ENCODE measurements at regions not wholly inside any gene's neighbourhood (a gene's known extent, or its start where the extent isn't known, plus 50 kb on each side); places are given as distances from the start of the nearest gene placed in this dataset.

GRCh38 chr15:70195587-70196305, 98.0 kb upstream of the TLE3 start:
- no peak for DNase-seq

- no peak for DNase-seq
Measured at GRCh38 chr15:70195171-70195570, 97.5 kb upstream of the TLE3 start.

DNA sequence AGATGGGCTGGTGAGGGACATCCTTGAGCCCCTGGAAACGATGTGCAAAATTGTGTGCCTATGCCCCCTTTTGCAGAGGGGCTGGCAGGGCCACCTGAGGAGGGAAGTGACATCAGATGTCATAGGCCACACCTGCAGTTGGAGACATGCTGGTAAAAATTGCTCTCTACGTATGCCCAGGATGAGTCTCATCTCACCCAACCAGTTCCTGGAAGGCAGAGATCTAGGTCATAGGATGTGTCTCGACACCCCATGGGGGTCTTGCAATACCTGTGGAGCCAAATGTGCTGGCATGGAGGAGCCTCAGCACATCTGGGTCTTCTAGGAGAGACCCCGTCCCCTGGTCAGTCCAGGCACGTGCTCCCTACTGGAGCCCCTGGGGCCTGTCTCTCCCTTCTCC, 96.5 kb upstream of the TLE3 start:
- DNase-seq, result no peak

GRCh38 chr15:70193734-70194133, 96.0 kb upstream of the TLE3 start:
- no peak for DNase-seq

GRCh38 chr15:70192490-70192889, 94.8 kb upstream of the TLE3 start:
- no peak for DNase-seq

DNA sequence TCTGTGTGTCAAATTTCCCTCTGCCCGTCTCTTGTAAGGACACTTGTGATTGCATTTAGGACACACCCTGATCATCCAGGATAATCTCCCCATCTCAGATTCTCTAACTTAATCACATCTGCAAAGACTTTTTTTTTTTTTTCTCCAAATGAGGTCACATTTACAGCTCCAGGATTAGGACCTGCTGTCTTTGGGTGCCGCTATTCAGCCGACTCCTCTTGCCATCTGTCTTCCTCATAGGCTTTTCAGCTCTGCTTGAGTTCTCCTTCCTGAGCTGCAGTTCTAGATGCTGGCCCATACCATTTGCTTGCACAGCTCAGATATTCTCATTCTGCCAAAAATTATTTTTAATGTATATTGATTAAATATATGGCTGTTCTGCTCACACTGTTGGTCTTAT, 94.3 kb upstream of the TLE3 start:
- DNase-seq, result no peak

- DNase-seq, result no peak
Measured at GRCh38 chr15:70190965-70191364, 93.2 kb upstream of the TLE3 start.

- DNase-seq, result no peak
Measured at GRCh38 chr15:70189826-70190695, 92.3 kb upstream of the TLE3 start.

DNA sequence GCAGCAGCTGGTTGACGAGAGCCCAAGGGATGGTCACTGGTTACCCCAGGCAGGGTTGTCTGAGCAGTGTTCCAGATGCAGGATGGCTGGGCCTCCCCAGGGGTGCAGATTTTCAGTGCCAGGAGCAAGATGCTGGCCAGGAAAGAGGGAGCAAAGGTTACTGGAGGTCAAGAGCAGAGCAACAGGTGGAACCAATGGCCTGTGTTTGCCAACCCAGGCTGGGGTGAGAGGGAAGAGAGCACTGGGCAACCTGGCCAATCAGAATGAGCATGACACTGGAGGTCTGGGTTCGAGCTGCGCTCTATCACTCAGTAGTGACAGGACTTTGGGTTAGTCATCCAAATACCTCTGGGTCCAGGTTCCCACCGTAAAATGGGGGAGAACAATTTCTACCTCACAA, 90.6 kb upstream of the TLE3 start:
- DNase-seq, result no peak

- no peak for DNase-seq
Measured at GRCh38 chr15:70187331-70187730, 89.6 kb upstream of the TLE3 start.

- DNase-seq, result no peak
Measured at GRCh38 chr15:70186152-70186551, 88.4 kb upstream of the TLE3 start.

GRCh38 chr15:70185251-70185711, 87.6 kb upstream of the TLE3 start:
- DNase-seq, result no peak

DNA sequence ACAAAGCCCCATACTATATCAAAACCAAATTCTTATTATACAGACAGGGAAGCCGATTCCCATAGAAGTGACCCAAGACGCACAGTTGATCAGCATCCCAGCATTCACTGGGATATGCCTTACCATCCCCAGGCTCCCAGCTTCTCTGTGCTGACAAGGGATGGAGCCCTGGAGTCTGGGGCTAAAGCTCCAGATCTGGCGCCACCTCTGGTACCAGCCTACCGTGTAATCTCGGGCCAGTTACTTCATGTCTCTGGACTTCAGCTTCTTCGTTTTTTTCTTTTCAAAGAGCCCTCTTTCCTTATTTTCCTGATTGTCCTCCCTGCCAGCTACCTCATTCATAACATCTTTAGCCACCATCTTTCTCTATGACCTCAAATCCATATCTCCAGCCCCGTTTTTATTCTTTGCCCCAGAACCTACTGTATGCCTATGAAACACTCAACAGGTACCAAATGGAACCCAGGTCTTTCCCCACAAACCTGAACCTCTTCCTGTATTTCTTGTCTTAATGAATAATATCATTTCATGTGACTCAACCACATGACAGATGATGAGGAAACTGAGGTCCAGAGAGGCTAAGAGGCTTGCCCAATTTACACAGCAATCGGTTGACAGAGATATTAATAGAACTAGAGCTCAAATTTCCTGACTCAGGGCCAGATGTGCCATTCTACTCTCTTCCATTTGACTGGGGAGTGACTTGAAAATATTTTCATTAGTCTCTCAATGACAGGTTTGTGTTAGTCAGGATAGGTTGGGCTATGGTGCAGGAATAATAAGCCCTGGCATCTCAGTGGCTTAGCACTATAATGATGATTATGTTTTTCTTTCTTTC, 85.4 kb upstream of the TLE3 start:
- DNase-seq, result no peak

DNA sequence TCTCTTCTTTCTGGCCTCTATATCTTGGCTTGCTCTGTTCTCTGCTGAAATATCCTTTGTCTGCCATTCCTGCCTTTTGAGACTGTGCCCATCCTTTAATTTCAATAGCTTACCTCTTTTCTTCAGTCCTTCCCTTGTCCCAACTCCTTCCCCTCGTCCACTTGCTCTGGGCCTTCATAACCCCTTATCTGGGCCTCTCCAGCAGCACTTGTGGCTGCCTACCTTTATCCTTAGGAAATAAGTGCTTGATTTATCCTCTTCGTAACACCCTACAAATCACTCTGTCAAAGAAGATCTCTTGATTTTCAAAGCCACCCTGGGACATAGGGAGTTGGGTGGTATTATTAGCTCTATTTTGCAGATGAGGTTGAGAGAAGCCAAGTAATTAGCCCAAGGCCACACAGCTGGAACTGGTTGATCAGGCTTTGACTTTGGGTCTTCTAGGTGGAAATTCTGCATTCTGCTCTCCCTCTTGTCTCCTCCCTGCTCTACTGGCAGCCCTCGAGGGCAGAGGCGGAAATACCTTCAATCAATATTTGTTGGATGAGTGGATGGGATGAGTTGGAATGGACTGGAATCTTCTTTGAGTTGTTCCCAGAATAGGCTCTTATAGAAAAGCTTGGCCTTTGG, 84.0 kb upstream of the TLE3 start:
- no peak for DNase-seq

GRCh38 chr15:70180186-70180875, 82.6 kb upstream of the TLE3 start:
- no peak for DNase-seq

DNA sequence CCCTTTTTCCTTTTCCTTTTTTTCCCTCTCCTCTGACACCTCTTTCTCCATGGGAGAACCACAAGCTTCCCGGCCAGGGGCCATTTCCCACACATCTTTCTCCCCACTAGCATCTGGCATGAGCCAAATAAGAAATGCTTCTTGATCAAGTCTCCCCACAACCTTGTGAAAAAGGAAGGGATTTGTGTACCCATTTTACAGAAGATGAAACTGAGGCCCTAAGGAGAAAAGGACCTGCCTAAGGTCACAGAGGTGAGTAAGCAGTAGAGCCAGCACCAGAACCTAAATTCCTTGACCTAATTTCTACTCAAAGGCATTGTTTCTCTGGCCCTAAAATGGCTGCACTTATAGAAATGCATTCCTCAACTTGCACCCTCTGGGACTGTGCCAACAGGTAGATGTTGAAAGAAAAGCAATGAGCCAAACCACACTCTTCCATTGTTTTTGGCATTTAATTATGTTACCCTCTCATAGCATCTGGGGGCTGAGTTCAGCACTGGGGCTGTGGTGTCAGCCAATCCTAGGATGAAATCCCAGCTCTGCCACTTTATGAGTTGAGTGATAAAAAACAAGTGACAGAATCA, 81.7 kb upstream of the TLE3 start:
- no peak for DNase-seq

DNA sequence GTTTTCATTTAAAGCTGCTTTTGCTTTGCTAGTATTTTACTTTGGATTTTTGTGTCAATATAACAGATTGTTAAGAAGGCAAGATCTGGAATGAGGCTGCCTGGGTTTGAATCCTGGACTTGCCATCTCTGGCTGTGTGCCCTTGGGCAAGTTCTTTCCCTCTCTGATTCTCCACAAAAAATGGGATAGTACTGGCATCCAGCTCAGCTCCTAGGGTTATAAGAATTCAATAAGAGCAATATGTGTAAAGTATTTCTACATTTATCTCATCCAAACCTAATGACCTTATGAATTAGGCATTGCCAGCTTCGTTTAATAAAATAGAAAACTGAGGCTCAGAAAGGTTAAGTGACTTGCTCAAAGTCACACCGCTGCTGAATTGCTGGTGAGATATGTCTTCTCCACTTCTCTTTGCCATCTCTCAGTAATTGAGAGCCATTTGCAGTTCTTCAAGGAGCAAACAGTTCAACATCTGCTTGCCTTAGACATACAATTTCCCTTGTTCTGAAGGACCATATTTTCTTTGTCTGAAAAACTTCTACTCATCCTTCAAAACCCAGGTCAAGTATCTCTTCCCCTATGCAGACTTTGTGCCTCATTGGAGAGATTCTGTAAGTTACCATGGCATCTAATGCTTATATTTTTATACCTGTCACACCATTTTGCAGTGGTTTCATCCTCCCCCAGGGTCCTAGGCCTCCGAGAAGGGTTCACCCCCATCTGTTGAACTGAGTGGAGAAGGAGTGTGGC, 80.8 kb upstream of the TLE3 start:
- no peak for DNase-seq

GRCh38 chr15:70172566-70173225, 75.0 kb upstream of the TLE3 start:
- no peak for DNase-seq

- DNase-seq, result no peak
Measured at GRCh38 chr15:70172124-70172523, 74.4 kb upstream of the TLE3 start.

GRCh38 chr15:70171256-70171886, 73.7 kb upstream of the TLE3 start:
- DNase-seq, result no peak
